HG02981 (cell line): ENCODE measurements at regions not wholly inside any gene's neighbourhood (a gene's known extent, or its start where the extent isn't known, plus 50 kb on each side); places are given as distances from the start of the nearest gene placed in this dataset.
"Not testable (repeated sequence)": the region's sequence is repeated elsewhere in the genome, so short reads cannot be mapped to it uniquely, and the experiment has no call there.

ENCODE experiments used
- ATAC-seq: cut with Tn5 transposase; IDR thresholded peaks from one replicate; pipeline ENCODE4 v1.9.1; 2021; ENCODE audit warnings: mild to moderate bottlenecking, moderate library complexity; ENCODE audit not compliant: unreplicated experiment

DNA sequence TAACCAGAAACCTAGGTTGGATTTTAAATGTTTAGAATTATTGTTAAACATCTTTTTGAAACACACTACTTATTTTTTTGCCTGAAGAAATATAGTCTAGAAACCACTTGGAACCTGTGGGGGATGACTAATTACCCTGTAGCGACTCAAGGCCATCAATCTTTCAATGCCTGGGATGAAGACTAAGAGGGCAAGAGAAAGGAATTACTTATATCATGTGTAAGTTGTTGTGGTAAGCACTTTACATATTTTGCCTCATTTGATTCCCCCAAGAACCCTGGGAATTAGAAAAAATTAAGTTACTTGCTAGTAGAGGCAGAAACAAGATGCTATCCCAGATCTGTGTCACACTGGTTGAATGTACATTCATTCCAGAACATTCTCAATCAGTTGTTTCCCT, 170.9 kb upstream of the GRIA3 start:
- no peak for ATAC-seq

DNA sequence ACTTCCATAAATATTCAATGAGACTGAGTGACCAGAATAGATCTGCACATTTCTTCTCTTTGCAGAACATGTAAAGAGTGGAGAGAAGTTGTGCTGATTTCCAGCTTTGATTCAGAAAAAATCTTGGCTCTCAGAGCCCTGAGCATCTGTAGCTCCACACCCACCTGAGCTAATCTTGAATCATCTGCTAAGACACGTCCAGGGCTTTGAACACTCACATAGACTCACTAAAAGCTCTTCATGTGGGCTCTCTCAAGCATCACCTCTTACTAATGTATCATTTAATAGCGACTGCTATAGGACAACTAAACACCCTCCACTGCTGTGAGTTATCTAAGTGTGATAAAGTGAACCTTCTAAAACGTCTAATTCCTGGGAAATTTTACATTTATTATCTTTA, 147.7 kb upstream of the GRIA3 start:
- no peak for ATAC-seq

DNA sequence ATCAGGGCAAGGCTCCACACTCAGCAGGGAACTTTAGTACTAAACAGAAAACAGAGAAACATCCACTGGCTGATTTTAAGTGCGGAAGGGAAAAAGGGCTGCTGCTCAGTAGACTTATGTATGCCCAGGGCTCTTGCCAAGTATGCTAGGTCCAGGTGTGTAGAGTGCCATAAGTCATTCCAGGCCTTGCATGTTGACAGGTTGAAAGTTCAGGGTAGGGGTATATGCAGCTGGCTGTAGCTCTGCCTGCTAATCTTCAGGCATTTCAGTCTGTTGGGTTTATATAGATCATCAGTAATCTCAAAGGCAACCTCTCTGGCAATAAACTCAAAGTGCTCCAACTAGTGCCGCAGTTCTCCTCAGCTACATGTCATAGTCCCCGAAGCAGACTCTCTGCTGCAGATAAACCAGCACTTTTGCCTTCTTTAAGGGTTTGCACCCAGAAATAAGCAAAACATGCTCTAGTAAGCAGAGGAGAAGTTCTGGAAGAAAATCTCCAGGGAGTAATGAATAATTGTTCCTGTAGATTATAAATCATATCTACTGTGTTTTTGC, 134.9 kb upstream of the GRIA3 start:
- ATAC-seq = no peak

DNA sequence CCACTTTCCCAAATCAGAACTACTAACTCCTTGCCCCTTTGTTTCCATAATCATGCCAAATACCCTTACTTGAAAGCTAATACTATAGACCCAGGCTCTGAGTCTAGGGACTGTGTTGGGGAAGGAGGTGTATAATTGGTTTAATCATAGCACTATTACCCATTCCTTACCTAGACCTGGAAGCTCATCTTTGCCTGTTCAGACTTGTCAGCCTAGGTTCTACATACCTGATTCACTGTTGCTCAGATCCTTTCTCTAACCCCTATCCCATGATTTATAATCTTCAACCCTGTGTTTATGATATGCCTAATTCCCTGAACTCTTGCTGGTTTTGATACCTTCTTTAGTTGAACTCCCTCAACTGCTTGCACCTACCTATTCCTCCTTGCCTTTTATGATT, 123.1 kb upstream of the GRIA3 start:
- ATAC-seq = no peak

DNA sequence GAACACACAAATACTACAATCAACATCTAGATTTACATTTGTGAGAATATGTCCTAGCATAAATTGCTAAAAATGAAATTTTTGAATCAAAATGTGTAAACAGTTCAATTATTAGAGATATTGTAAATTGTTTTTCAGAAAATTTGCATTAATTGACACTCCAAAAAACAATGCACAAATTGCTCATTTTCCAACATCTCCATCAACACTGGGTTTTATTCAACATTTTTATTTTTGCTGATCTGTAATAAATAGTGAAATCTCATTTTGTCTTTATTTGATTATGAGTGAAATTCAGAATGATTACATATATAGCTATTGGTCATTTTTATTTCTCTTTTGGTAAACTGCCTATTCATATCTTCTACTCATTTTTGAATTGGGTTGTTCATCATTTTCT, 120.0 kb upstream of the GRIA3 start:
- ATAC-seq = no peak

DNA sequence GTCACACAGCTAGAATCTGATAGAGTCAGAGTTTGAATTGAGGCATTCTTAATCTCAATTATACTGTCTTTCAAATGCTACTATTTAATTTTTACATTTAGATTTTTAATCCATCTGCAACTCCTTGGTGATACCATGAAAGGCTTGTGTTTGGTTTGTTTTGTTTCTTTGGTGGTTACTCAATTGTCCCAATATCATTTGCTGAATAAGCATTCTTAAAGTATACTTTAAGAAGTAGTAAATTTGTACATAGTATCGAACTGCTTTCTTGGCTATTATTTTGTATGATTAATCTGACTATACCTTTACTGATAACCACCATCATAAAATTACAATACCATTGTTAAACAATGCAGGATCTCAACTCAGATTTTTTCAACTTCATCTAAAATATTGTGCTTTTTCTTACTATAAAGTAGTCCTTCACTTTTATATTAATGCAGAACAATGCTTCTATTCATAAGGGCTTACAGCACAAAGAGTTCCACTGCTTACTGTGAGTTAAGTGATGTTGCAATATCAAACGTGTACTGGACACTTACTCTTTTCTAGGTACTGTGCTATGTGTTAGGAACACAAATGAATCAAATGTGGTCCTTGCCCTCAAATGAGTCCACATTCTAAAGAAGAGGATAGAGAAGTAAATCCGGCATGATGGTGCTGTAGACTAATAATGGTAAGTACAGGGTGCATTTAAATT, 111.2 kb upstream of the GRIA3 start:
- ATAC-seq = no peak

DNA sequence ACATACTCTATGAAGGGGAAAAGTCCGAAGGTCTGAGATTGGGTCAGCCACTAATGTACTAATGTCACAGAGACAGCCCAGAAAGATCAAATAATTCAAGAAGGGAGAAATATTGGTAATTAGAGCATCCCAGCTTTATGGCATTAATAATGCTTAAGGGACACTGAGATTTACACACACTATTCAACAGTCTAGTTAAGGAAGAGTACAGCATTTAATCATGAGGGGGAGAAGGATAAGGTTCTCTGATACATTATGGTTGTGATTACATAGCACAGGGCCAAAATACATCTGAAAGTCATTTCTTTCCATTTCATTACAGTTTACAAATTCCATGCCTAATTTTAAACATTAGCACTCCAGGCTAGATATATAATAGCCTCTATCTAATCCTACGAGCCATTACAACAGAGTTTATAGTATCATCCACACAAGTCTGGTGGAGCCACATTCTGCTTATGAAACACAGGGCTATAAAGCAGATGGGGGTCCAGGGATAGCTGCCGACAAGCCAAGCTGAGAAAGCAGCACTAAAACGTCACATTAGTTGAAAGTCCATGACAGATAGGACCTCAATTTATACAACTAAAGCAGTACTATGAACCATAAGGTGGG, 108.0 kb upstream of the GRIA3 start:
- no peak for ATAC-seq

DNA sequence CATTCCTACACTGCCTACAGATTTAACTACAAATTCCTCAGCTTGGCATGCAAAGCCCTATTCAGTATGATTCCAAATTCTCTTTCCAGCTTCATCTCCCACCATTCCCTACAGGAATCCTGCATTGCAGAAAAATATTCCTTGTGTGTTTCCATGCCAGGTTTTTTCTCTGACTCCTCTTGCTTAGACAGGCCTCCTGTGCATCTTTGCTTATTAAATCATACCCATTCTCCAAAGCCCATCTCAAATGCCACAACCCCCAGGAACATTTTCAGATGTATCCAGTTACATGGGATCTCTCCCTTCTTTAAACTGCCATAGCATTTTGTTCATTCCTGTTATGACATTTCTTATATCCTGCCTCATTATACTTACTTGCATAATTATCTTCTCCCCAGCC, 106.4 kb upstream of the GRIA3 start:
- ATAC-seq = no peak

DNA sequence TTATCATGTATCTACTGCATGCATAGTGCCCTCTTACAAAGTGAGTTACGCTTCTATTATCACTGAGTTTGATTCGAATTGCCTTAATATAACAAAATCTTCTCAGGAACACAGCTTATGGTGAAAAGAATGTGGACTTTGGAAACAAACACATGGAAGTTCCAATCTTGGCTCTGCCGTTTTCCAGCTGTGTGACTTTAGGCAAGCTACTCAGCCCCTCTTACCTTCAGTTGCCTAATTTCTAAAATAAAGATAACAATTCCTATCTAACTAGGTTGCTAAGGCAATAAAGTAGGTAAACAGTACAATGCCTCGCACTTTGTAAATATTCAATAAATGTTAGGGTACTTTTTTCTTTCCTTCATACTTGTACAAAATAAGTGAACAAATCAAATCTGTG, 104.0 kb upstream of the GRIA3 start:
- ATAC-seq = no peak

DNA sequence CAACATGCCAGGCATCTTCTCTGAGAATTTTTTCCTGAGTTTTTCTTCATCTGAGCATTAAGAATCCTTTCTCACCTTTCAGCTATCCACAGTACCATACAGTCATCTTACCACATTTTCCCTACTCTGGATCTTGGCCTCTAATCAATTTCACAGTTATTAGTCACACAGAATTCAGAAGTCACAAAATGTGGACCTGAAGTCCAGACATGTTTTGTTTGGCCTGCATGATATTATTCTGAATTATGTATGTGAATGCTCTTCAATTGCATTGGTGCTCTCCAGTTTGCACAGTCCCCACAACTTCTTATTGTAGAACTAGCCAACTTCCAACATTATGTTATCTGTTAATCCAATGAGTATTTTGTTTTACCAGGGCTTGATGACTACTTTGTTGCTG, 102.3 kb upstream of the GRIA3 start:
- ATAC-seq = no peak

DNA sequence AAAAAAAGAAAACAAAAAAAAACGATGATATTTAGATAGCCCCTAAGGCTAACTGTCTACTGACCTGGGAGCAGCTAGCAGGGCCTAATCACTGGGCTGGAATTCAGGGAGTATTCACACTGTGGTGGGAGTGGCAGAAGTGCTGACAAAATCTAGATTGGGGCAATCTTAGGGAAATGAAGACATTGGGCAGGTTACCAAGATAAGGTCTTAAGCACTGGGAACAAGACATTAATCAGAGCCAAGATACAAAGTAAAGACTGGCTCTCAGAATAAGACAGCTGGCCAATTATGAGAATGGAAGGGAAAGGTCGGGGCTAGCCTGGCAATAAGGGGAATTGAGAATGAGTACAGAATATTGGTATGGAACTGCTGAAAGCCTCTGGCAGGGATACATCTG, 100.2 kb upstream of the GRIA3 start:
- ATAC-seq = no peak

DNA sequence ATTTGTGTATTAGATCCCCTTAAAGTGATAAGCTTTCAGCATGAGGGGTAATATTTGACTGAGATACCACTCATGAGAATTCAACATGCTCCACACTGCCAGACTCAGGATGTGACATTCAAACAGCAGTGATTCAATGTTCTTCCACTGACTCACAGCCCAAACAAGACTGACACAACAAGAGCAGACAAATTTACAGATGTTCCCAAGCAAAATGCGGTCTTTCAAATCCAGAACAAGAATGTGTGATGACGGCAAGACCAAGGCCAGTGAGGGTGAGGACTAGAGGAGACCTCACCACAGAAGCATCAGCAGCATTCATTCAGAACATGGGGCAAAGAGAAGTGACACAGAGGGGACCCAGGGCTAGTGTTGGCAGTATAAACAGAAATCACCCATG, 99.3 kb upstream of the GRIA3 start:
- no peak for ATAC-seq

DNA sequence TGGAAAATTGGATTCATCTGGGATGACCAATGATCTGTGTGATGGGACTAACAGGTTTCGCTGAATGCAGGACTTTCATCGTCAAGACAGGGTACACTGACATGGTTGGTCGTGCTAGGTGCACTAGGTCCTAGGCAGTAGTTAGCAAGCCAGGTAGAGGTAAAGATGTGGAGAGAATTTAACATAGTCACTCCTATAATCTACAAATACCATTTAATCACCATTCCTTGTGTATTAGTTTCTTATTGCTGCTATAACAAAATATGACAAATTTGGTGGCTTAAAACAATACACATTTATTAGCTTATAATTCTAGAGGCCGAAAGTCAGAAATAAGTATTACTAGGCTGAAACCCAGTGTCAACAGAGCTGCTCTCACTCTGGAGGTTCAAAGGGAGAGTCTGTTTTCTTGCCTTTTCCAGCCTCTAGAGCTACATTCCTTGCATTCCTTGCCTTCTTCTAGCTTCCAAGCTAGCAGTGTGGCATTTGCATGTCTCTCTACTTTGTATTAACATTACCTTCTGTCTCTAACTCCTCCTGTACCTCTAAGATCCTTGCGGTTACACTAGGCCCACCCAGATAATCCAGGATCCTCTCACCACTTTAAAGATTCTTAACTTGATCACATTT, 98.7 kb upstream of the GRIA3 start:
- ATAC-seq = no peak

DNA sequence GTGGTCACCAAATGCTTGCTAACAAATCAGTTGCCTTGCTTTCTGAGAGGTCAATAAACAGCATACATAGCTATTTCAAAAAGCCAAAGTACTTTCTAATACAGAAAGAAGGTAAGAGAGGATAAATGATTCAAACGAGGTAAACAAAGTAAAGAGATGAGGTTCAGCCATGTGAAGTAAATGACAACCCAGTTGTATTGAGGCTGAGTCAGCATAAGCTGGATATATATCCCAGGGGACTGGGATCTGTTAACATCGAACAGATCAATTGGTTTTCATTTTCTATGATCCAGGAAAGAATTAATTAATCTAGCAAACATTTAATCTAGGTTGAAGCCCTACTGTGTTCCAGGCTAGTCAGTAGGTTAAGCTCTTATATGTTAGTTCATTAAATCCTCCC, 97.3 kb upstream of the GRIA3 start:
- no peak for ATAC-seq

DNA sequence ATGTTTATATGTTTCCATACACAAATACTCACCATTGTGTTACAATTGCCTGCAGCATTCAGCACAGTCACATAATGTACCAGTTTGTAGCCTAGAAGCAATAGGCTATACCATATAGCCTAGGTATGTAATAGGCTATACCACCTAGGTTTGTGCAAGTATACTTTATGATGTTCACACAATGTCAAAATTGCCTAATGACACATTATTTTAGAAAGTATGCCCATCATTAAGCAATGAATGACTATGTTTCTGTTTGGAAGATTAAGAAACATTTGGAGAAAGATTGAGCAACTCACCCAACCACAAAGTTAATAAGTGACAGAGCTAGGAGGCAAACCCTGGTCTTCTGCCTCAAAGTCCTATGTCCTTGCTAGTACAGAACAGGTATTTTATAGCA, 96.8 kb upstream of the GRIA3 start:
- ATAC-seq = no peak

DNA sequence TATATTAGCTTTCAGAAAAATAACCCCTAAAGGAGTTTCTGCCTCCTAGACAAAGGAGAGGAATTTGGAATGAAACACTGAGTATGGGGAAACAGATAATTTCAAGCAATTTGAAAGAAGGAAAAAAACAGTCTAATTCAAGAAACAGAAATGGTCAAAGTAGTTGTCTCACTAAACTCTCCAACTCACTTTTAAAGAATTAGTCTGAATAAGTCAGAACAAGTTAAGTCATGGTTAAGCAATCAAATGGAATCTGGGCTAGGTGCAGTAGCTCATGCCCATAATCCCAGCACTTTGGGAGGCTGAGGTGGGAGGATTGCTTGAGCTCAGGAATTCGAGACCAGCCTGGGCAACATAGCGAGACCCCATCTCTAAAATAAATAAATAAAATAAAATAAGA, 95.7 kb upstream of the GRIA3 start:
- no peak for ATAC-seq

DNA sequence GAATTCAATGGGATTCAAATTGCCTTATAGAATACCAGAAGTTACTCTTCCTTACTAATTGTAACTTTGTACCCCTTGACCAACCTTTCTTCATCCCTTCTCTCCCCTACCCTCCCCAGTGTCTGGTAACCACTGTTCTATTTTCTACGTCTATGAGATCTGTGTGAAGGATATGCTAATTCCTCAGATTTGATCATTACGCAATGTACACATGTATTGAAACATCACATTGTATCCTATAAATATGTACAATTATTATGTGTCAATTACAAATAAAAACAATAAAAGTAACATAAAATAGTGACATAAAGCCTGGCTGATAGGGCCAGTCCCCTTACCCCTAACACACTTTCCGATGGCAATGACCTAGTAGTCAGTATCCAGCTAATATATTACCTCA, 95.1 kb upstream of the GRIA3 start:
- ATAC-seq = no peak

DNA sequence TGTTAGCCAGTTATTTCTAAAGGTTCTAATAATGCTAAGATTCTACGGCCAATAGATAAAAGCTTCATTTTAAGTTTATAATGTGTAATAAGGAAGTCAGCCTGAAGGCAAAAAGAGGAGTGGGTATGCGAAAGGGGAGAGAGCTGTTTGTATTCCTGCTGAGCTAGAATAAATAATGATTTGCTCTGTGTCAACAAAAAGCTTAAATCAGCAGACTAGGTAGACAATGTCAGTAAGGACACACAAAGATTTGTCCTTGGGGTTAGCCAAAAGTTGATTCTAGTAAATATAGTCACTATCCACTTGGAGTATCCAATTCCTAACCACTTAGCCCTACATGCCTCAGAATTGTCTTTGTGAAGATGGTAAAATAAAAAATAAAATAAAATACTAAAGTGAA, 90.3 kb upstream of the GRIA3 start:
- ATAC-seq = no peak

DNA sequence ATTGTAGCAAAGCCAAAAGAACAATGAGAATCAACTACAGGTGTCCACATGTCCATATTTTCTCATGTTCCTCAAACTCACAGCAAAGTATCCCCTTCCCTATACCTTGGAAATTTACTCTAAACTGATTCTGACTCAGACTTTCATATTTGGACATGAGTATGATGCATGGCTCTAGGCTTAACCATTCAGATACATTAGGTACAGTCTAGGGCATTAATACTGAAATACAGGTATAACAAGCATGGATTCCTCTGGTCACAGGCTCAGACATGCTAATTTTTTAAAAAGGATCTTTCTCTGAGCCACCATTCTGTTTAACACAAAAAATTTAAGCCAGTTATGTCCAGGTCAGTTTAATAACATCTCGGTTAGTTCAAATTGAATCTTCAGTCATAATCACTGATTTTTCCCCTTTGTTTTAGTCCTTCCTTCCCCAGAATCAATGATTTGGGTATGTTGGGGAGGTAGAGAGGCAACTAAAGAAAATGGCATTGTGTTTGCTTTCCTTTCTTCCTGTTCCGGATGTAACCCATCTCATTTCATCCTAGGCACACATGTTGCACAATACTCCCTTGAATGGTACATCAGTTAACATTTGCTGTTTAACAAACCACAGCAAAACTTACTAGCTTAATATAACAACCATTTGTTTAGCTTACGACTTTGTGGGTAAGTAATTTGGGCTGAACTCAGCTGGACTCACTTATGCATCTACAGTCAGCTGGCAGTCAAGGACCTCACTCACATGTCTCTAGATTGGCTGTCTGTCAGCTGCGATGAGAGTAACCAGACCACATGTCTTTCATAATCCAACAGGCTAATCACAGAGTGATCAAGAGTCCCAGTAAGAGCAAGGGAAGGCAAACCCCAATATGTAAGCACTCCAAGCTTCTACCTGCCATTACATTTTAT, 75.3 kb upstream of the GRIA3 start:
- ATAC-seq = no peak

DNA sequence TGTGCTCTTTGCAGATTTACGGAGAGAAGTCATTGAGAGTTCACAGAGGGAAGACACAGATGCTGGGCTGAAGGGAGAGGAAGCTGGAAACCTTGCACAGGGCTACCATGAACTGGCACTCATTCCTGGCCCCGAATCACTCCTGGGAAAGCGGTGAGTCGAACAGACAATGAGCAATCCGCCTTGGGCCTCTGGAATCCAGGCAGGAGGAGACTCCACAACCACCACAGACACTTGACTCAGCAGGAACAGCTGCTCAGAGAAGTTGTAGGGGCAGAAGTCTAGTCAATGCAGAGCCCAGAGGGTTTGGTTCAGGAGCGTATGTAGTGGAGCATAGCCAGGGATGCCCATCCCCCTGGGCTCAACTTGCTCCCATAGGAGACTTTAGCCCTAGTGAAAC, 62.8 kb upstream of the GRIA3 start:
- ATAC-seq = no peak

DNA sequence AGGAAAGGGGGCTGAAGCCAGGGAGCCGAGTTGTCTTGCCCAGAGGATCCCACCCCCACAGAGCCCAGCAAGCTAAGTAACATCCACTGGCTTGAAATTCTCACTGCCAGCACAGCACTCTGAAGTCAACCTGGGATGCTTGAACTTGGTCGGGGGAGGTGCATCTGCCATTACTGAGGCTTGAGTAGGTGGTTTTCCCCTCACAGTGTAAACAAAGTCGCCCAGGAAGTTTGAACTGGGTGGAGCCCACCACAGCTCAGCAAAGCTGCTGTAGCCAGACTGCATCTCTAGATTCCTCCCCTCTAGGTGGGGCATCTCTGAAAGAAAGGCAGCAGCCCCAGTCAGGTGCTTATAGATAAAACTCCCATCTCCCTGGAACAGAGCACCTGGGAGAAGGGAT, 54.3 kb upstream of the GRIA3 start:
- not testable (repeated sequence) for ATAC-seq
